ENCODE measurements at regions not wholly inside any gene's neighbourhood (a gene's known extent, or its start where the extent isn't known, plus 50 kb on each side); places are given as distances from the start of the nearest gene placed in this dataset.

- H3K4me3 Mint-ChIP-seq = no peak overlapping the region
- ATAC-seq = no peak
These were observed 652.7 kb upstream of the HS3ST5 start for GRCh38 chr6:114995526-114995925.

More at GRCh38 chr6:114995526-114995925, 652.7 kb upstream of the HS3ST5 start:
- Histone ChIP-seq H3K4me1 (ENCODE audit: insufficient read depth) (peaks cover 3% of the 10 kb centered on the region; the same call in 1 of the 2 replicates), H3K27me3 (ENCODE audit: insufficient read depth) (no peaks in the 10 kb centered on the region), H3F3A (replicated peaks; ENCODE audit: low read depth) (no peaks in the 10 kb centered on the region), H3K27ac (ENCODE audit: low read depth) (peak overlapping the region; percentile 67; the same call in 1 of the 2 replicates), H3K36me3 (ENCODE audit: insufficient read depth) (no peaks in the 10 kb centered on the region), H3K4me2 (no peak overlapping the region), H2AFZ (no peak overlapping the region), H3K9me2 (ENCODE audit: insufficient read depth) (no peaks in the 10 kb centered on the region; the same call in 1 of the 2 replicates), H4K20me1 (replicated peaks; ENCODE audit: insufficient read depth) (no peaks in the 10 kb centered on the region), H3K4me3 (no peak overlapping the region), H3K79me2 (replicated peaks; ENCODE audit: insufficient read depth) (no peaks in the 10 kb centered on the region)
- H3K4me1 Mint-ChIP-seq = peaks cover 15% of the 10 kb centered on the region
- TF ChIP-seq POLR2AphosphoS5 (IDR thresholded peaks at IDR 0.05; ENCODE audit: low read depth) (no peak), NANOG (IDR thresholded peaks at IDR 0.05; ENCODE audit: borderline replicate concordance) (no peak), ZNF114 (CRISPR knock-in tag; IDR thresholded peaks at IDR 0.05) (no peak), EZH2 (IDR thresholded peaks at IDR 0.05; ENCODE audit: low read depth, unreplicated experiment) (no peak), CREB1 (CRISPR knock-in tag; IDR thresholded peaks at IDR 0.05; ENCODE audit: low read depth) (no peak)
- TF ChIP-seq, protein P1, sequence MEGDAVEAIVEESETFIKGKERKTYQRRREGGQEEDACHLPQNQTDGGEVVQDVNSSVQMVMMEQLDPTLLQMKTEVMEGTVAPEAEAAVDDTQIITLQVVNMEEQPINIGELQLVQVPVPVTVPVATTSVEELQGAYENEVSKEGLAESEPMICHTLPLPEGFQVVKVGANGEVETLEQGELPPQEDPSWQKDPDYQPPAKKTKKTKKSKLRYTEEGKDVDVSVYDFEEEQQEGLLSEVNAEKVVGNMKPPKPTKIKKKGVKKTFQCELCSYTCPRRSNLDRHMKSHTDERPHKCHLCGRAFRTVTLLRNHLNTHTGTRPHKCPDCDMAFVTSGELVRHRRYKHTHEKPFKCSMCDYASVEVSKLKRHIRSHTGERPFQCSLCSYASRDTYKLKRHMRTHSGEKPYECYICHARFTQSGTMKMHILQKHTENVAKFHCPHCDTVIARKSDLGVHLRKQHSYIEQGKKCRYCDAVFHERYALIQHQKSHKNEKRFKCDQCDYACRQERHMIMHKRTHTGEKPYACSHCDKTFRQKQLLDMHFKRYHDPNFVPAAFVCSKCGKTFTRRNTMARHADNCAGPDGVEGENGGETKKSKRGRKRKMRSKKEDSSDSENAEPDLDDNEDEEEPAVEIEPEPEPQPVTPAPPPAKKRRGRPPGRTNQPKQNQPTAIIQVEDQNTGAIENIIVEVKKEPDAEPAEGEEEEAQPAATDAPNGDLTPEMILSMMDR (conservative IDR thresholded peaks at IDR 0.05; ENCODE audit: low read depth in 2 of 2) = no peak
- TF ChIP-seq, protein P2, sequence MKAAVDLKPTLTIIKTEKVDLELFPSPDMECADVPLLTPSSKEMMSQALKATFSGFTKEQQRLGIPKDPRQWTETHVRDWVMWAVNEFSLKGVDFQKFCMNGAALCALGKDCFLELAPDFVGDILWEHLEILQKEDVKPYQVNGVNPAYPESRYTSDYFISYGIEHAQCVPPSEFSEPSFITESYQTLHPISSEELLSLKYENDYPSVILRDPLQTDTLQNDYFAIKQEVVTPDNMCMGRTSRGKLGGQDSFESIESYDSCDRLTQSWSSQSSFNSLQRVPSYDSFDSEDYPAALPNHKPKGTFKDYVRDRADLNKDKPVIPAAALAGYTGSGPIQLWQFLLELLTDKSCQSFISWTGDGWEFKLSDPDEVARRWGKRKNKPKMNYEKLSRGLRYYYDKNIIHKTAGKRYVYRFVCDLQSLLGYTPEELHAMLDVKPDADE (IDR thresholded peaks at IDR 0.05) = no peak
- TF ChIP-seq, protein P3, sequence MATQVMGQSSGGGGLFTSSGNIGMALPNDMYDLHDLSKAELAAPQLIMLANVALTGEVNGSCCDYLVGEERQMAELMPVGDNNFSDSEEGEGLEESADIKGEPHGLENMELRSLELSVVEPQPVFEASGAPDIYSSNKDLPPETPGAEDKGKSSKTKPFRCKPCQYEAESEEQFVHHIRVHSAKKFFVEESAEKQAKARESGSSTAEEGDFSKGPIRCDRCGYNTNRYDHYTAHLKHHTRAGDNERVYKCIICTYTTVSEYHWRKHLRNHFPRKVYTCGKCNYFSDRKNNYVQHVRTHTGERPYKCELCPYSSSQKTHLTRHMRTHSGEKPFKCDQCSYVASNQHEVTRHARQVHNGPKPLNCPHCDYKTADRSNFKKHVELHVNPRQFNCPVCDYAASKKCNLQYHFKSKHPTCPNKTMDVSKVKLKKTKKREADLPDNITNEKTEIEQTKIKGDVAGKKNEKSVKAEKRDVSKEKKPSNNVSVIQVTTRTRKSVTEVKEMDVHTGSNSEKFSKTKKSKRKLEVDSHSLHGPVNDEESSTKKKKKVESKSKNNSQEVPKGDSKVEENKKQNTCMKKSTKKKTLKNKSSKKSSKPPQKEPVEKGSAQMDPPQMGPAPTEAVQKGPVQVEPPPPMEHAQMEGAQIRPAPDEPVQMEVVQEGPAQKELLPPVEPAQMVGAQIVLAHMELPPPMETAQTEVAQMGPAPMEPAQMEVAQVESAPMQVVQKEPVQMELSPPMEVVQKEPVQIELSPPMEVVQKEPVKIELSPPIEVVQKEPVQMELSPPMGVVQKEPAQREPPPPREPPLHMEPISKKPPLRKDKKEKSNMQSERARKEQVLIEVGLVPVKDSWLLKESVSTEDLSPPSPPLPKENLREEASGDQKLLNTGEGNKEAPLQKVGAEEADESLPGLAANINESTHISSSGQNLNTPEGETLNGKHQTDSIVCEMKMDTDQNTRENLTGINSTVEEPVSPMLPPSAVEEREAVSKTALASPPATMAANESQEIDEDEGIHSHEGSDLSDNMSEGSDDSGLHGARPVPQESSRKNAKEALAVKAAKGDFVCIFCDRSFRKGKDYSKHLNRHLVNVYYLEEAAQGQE (IDR thresholded peaks at IDR 0.05; ENCODE audit: unreplicated experiment) = no peak
- no peak for DNase-seq (ENCODE audit: low spot score)
- H3K36me3 Mint-ChIP-seq (ENCODE audit: low read depth) = peaks cover 15% of the 10 kb centered on the region; the same call in 2 of the 3 replicates
- no peaks in the 10 kb centered on the region for H3K27me3 Mint-ChIP-seq (ENCODE audit: insufficient read depth, low read depth, poor library complexity)
- peaks cover 9% of the 10 kb centered on the region for H3K9me3 Mint-ChIP-seq
- H3K27ac Mint-ChIP-seq = no peak overlapping the region

All from GM23338 (cell line).